AG10803 (cell line): ENCODE measurements at regions not wholly inside any gene's neighbourhood (a gene's known extent, or its start where the extent isn't known, plus 50 kb on each side); places are given as distances from the start of the nearest gene placed in this dataset.

Experiments
- DNase-seq: peaks from one replicate; pipeline ENCODE4 v3.0.0; 2010; ENCODE audit warnings: low read depth
- H3K4me3 ChIP-seq: 2 replicates; pipeline ENCODE4 v1.5.1; 2011; ENCODE audit warnings: mild to moderate bottlenecking, low read length, control low read depth
- CTCF ChIP-seq: conservative IDR thresholded peaks from 2 replicates; pipeline ENCODE4 v1.5.1; 2011; ENCODE audit warnings: mild to moderate bottlenecking, low read length, control low read depth, inconsistent platforms

- no peak overlapping the region for H3K4me3 ChIP-seq
- no peak for TF ChIP-seq CTCF
- no peak for DNase-seq
Measured at GRCh38 chr16:86651013-86651627, 72.8 kb downstream of the FOXL1 start.

GRCh38 chr16:86651823-86652222 lies 73.5 kb downstream of the FOXL1 start:
- no peak overlapping the region for H3K4me3 ChIP-seq
- no peak for DNase-seq

DNA sequence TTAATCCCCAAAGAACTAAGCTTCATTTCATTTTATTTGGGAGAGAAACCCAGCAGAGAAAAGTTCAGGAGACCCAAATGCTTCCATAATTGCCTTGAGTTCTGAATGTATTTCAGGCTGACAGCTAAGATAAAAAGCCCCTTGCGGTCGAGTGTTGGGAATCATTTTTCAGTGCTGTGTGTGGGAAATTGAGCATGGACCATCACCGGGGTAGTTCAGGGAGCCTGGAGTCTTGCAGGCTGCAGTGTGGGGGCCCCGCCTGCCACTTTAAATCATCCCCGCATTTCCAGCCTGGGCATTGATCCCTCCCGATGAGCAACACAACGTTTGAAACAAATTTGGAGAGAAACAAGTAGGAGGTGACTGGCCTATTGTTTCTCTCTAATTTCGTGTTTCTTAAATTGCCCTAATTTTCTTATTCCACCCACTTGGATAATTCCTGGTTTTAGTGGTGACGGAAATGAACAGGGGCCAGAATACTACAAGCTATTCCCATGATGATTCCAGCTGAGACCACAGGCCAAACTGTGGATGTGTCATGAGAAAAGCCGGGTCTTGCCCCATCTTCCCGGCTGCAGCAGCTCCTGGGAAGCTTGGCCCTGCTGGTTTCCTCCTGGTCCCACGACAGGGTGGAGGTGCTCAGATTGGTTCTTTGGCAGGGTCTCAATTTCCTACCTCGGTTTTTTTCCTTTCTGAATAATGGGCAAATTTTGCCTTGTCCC lies 75.1 kb downstream of the FOXL1 start:
- DNase-seq: peak; percentile 76
- TF ChIP-seq CTCF: no peak
- no peak overlapping the region for H3K4me3 ChIP-seq

More at GRCh38 chr16:86651823-86652222, 73.5 kb downstream of the FOXL1 start:
- no peak for TF ChIP-seq CTCF

GRCh38 chr16:86657972-86658371 lies 79.6 kb downstream of the FOXL1 start:
- no peak for DNase-seq
- H3K4me3 ChIP-seq: no peak overlapping the region
- TF ChIP-seq CTCF: no peak

- no peak for TF ChIP-seq CTCF
- no peak for DNase-seq
- no peak overlapping the region for H3K4me3 ChIP-seq
Measured at GRCh38 chr16:86660623-86661022, 82.3 kb downstream of the FOXL1 start.

GRCh38 chr16:86661706-86662105 lies 83.4 kb downstream of the FOXL1 start:
- no peak for TF ChIP-seq CTCF
- no peak overlapping the region for H3K4me3 ChIP-seq
- peak; percentile 22 for DNase-seq

- DNase-seq: peak; percentile 75
- H3K4me3 ChIP-seq: no peak overlapping the region
- TF ChIP-seq CTCF: no peak
Measured at GRCh38 chr16:86662195-86662594, 83.8 kb downstream of the FOXL1 start.
